MV-4-11 (cell line): ENCODE measurements at regions not wholly inside any gene's neighbourhood (a gene's known extent, or its start where the extent isn't known, plus 50 kb on each side); places are given as distances from the start of the nearest gene placed in this dataset.

Experiments used
- DNase-seq: peaks from one replicate; lab custom pipeline; 2025; lab: John Stamatoyannopoulos, UW

GRCh38 chr7:25632616-25633015 lies 404.3 kb upstream of the NPVF start:
- DNase-seq, result no peak

- DNase-seq, result no peak
Measured at GRCh38 chr7:25633426-25634036, 405.2 kb upstream of the NPVF start.

- DNase-seq, result no peak
Measured at GRCh38 chr7:25636168-25636567, 407.9 kb upstream of the NPVF start.

- no peak for DNase-seq
Measured at GRCh38 chr7:25636871-25637283, 408.6 kb upstream of the NPVF start.

GRCh38 chr7:25638068-25638467 lies 409.8 kb upstream of the NPVF start:
- no peak for DNase-seq

- DNase-seq, result no peak
Measured at GRCh38 chr7:25638590-25639244, 410.4 kb upstream of the NPVF start.

GRCh38 chr7:25642849-25643248 lies 414.6 kb upstream of the NPVF start:
- DNase-seq, result no peak

GRCh38 chr7:25643286-25643685 lies 415.0 kb upstream of the NPVF start:
- DNase-seq, result no peak

GRCh38 chr7:25643770-25644394 lies 415.6 kb upstream of the NPVF start:
- no peak for DNase-seq

- no peak for DNase-seq
Measured at GRCh38 chr7:25646726-25647413, 418.6 kb upstream of the NPVF start.

- DNase-seq, result no peak
Measured at GRCh38 chr7:25647872-25648271, 419.6 kb upstream of the NPVF start.

GRCh38 chr7:25652366-25652765 lies 424.1 kb upstream of the NPVF start:
- no peak for DNase-seq

GRCh38 chr7:25653384-25653783 lies 425.1 kb upstream of the NPVF start:
- DNase-seq, result no peak

GRCh38 chr7:25656071-25656470 lies 427.8 kb upstream of the NPVF start:
- no peak for DNase-seq

GRCh38 chr7:25656581-25657026 lies 428.3 kb upstream of the NPVF start:
- DNase-seq, result no peak

- DNase-seq, result no peak
Measured at GRCh38 chr7:25658375-25658774, 430.1 kb upstream of the NPVF start.

- DNase-seq, result no peak
Measured at GRCh38 chr7:25659841-25660240, 431.6 kb upstream of the NPVF start.

GRCh38 chr7:25662841-25663800 lies 434.8 kb upstream of the NPVF start:
- no peak for DNase-seq

GRCh38 chr7:25663877-25664276 lies 435.6 kb upstream of the NPVF start:
- DNase-seq, result no peak

- DNase-seq, result no peak
Measured at GRCh38 chr7:25664593-25664992, 436.3 kb upstream of the NPVF start.

- DNase-seq, result no peak
Measured at GRCh38 chr7:25665374-25665773, 437.1 kb upstream of the NPVF start.
